MM.1S (cell line): ENCODE measurements at regions not wholly inside any gene's neighbourhood (a gene's known extent, or its start where the extent isn't known, plus 50 kb on each side); places are given as distances from the start of the nearest gene placed in this dataset.

Experiments
- CTCF ChIP-seq: fragments of 300-600 bp; sonication (generic); IDR thresholded peaks from 2 replicates; pipeline ENCODE4 v1.5.1; 2016; ENCODE audit warnings: antibody characterized with exemption, low read length, mixed read lengths
- EZH2 ChIP-seq: fragments of 300-600 bp; sonication (generic); optimal IDR thresholded peaks from 2 replicates; pipeline ENCODE3; 2017; ENCODE audit warnings: low read depth, mild to moderate bottlenecking, antibody characterized with exemption, low read length, mixed read lengths
- EZH2phosphoT487 ChIP-seq: fragments of 300-600 bp; sonication (generic); IDR thresholded peaks from 2 replicates; pipeline ENCODE4 v1.6.1; 2018; ENCODE audit warnings: antibody characterized with exemption, low read length

- no peak for TF ChIP-seq EZH2phosphoT487
- no peak for TF ChIP-seq EZH2
- no peak for TF ChIP-seq CTCF
Measured at GRCh38 chr5:3104429-3105060, 353.1 kb upstream of the IRX2 start.
